CD4-positive, alpha-beta T cell treated with Interleukin-21 for 1 hour (primary cell): ENCODE measurements at regions not wholly inside any gene's neighbourhood (a gene's known extent, or its start where the extent isn't known, plus 50 kb on each side); places are given as distances from the start of the nearest gene placed in this dataset.
A peak's percentile ranks its signal among the peaks of the same experiment; 100 is the strongest.
"Not testable (repeated sequence)": the region's sequence is repeated elsewhere in the genome, so short reads cannot be mapped to it uniquely, and the experiment has no call there.

Experiments used
- DNase-seq: peaks from one replicate; pipeline ENCODE4 v3.0.0-alpha.2; 2020

- no peak for DNase-seq
Observed at GRCh38 chr1:199815947-199816346, 211.6 kb upstream of the NR5A2 start.

GRCh38 chr1:199817266-199817665, 210.2 kb upstream of the NR5A2 start:
- no peak for DNase-seq

- DNase-seq = no peak
Observed at GRCh38 chr1:199821029-199821779, 206.3 kb upstream of the NR5A2 start.

- no peak for DNase-seq
Observed at GRCh38 chr1:199832451-199832850, 195.1 kb upstream of the NR5A2 start.

GRCh38 chr1:199834711-199835110, 192.8 kb upstream of the NR5A2 start:
- DNase-seq = no peak

DNA sequence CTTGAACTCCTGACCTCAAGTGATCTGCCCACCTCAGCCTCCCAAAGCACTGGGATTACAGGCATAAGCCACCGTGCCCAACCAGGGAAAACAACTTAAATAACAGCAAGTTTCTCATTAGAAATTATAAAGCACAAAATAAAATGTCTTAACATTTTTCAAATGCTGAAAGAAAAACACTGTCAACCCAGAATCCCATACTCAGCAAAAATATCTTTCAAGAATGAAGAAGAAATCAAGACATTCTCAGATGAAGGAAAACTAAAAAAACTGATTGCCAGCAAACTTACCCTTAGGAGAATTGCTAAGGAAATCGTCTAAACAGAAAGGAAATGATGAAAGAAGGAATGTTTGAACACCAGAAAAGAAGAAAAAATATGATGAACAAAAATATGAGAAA, 191.1 kb upstream of the NR5A2 start:
- DNase-seq = no peak

DNA sequence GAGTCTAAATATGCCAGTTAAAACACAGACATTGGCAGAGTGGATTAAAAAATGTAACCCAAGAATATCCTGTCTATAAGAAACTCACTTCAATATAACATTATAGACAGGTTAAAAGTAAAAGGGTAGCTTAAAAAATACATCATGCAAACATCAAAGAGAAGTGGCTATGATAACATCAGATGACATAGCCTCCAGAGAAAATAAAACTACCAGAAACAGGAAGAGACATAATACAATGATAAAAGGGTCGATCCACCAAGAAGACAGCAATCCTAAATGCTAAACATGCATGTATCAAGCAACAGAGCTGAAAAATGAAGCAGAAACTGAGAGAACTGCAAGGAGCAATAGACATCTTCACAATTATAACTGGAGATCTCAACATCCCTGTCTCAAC, 190.2 kb upstream of the NR5A2 start:
- DNase-seq = no peak

DNA sequence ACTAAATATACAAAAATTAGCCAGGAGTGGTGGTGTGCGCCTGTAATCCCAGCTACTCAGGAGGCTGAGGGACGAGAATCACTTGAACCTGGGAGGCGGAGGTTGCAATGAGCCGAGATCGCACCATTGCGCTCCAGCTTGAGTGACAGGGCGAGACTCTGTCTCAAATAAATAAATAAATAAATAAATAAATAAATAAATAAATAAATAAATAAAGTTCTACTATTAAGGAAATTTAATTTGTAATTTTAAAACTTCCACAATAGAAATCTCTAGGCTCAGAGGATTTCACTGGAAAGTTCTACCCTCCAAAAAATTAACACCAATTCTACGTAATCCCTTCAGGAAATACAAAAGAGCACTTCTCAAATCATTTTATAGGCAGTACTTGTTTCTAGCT, 187.9 kb upstream of the NR5A2 start:
- not testable (repeated sequence) for DNase-seq

GRCh38 chr1:199843096-199843495, 184.4 kb upstream of the NR5A2 start:
- DNase-seq = not testable (repeated sequence)

GRCh38 chr1:199843861-199844260, 183.6 kb upstream of the NR5A2 start:
- DNase-seq = no peak

DNA sequence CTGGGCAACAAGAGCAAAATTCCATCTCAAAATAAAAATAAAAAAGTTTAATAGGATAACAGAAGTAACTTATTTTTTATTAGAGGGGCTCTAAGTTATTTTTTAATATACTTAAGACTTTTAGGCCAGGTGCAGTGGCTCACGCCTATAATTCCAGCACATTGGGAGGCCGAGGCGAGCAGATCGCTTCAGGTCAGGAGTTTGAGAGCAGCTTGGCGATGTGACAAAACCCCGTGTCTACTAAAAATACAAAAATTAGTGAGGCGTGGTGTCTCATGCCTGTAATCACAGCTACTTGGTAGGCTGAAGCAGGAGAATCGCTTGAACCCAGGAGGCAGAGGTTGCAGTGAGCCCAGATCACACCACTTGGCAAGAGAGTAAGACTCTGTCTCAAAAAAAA, 180.5 kb upstream of the NR5A2 start:
- DNase-seq = no peak

DNA sequence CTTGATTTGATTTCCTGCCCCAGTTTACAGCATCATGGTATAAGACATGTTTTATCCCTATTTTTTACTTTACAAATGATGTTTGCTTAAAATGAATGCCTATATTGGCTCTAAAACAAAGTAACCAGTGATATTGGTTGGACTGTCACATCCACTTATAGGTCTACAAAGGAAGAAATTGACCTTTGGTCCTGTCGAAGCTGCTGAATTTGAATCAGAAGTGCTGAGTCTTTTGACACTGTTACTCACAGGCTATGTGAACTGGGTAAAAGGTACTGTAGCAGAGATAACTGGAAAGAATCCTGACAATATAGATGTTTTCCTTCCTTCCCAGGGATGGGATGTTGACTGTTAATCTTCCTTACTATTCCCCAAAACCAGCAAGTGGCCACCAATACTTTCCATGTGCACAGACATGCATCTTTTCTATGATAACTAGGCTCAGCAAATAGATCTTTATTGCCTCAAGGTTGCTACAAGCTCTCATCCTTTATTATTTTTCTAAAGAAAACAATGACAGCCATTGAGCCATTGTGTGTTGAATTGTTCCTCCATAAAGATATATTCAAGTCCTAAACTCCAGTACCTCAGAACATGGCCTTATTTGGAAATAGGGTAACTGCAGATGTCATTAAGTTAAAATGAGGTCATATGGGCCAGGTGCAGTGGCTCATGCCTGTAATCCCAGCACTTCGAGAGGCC, 175.9 kb upstream of the NR5A2 start:
- DNase-seq = no peak

DNA sequence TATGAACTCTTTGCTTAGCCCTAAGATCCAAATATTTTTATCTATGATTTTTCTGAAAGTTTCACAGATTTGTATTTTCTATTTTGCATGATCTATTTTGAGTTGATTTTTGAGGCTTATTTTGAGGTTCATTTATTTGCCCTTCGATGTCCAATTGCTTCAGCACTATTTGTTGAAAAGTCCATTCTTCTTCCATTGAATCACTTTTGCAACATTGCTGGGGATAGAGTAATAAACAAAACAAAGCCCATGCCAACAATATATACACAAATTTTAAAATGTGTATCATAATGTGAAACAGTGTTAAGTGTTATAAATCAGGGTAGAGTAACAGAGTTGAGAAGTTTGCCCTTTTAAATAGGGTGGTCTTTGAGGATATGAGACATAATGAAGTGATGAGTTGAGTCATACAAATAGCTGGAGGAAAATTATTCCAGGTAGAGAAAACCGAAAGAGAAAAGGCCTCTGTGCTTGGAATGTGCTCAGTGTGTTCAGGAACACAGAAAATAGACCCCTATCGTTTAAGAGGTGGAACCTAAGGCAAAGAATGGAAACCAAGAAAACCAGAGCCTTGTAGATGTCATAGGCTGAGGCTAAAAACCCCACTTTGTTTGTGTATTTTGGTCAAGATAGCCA, 172.7 kb upstream of the NR5A2 start:
- no peak for DNase-seq

- no peak for DNase-seq
Observed at GRCh38 chr1:199855580-199855979, 171.9 kb upstream of the NR5A2 start.

DNA sequence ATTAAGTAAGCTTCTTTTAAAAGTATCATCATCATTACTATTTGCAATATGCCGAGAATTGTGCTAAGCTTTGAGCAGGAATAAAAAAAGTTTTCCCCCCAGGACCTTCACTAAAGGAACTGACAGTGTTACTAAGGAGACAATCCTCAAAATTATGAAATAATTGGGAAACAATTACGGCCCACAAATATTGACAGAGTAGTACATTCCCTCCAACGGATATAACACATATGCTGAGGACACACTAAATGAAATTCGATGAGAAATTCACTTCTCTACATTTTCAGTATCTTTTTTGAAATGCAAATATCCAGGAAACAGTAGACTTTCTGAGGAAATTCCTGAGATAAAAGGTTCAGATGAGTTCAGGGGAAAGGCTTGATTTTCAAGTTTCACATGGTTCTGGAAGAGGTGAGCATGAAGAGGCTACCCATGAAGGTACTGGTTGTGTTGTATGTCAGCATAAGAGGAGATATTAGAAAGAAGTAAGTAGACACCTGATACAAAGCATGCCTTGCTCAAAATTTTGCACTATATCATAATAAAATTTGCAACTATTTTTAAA, 171.2 kb upstream of the NR5A2 start:
- DNase-seq = no peak

- no peak for DNase-seq
Observed at GRCh38 chr1:199857108-199857507, 170.4 kb upstream of the NR5A2 start.

GRCh38 chr1:199857516-199857915, 170.0 kb upstream of the NR5A2 start:
- DNase-seq = no peak

DNA sequence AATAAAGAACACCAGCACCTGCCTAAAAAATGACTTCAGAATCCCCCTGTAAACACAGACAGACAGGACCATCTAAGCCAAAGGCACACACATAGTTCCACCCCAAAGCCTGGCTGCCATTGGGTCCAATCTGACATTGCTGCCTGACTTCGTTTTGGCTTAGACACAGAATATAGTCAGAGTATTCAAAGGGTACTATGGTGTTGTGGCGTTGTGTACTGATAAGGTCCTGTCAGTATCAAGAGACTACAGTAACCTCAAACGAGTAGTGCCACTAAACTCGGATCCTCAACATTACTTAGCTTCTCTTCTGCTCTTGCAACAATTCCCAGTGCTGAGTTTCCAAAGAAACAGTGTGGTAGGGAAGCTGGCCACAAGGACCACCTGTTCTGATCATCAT, 169.3 kb upstream of the NR5A2 start:
- no peak for DNase-seq

- no peak for DNase-seq
Observed at GRCh38 chr1:199858856-199859255, 168.7 kb upstream of the NR5A2 start.

DNA sequence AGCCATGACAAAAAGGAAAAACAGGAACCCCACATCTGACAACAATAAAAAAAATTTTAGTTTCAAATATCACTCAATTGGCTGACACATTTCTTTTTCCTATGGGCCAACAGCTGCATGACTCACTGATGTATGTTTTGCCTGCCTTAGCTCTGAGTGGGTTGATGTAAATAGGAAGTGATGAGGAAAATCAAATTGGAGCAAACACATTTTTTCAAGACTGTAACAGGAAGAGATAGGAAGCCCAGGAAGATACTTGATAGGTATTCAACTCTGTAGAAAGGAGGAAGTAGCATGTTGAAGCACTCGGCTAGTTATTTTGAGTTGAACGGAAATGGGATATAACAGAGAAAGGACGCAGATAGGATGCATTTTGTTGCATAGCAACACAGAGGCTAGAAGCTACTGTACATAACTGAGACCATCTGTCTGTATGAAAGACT, 168.0 kb upstream of the NR5A2 start:
- DNase-seq = peak; percentile 21

GRCh38 chr1:199861020-199861795, 166.3 kb upstream of the NR5A2 start:
- no peak for DNase-seq

- no peak for DNase-seq
Observed at GRCh38 chr1:199862047-199862446, 165.5 kb upstream of the NR5A2 start.

DNA sequence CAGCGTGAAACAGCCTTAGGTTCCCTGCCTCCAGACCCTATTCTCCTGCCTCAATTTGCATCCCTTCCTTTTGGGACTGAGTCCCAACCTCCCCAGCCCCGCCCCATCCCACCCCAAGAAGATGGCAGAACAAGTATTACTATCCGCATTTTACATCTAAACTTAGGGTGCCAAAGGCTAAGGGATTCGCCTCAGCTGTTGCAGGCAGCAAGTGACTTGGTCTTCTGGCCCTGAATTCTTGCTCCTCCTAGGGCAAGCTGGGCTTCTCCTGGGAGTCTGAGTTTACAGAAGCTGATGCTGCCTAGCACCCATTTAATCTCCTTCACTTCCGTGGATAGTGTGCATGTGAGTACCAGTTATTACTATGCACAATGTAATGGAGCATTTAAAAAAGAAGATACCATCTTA, 161.3 kb upstream of the NR5A2 start:
- no peak for DNase-seq
